ENCODE measurements at regions not wholly inside any gene's neighbourhood (a gene's known extent, or its start where the extent isn't known, plus 50 kb on each side); places are given as distances from the start of the nearest gene placed in this dataset.

- ATAC-seq (ENCODE audit: low FRiP score in 2 of 2) (no peak), DNase-seq (no peak)
- TF ChIP-seq EP300 (IDR thresholded peaks at IDR 0.05) (no peak), CTCF (IDR thresholded peaks at IDR 0.05) (no peak), POLR2A (IDR thresholded peaks at IDR 0.05) (no peak), POLR2AphosphoS5 (IDR thresholded peaks at IDR 0.05) (no peak)
- 69 to 76% methylated on average over 1 of the region's 1 CpG for WGBS, 2 donors
- H3K4me3 ChIP-seq: no peak overlapping the region
- H3K27me3 ChIP-seq: no peaks in the 10 kb centered on the region
- H3K36me3 ChIP-seq: no peaks in the 10 kb centered on the region
- no peaks in the 10 kb centered on the region for H3K4me1 ChIP-seq
- no peak overlapping the region for H3K27ac ChIP-seq
- H3K9me3 ChIP-seq: no peaks in the 10 kb centered on the region
Measured at GRCh38 chr7:82701949-82702348, 258.4 kb upstream of the CACNA2D1 start.

- no peaks in the 10 kb centered on the region for H3K9me3 ChIP-seq
- ATAC-seq (ENCODE audit: low FRiP score in 2 of 2): no peak
- H3K27ac ChIP-seq: no peak overlapping the region
- H3K27me3 ChIP-seq: no peaks in the 10 kb centered on the region
- no peak overlapping the region for H3K4me3 ChIP-seq
- no peaks in the 10 kb centered on the region for H3K36me3 ChIP-seq
- WGBS, 2 donors: 73 to 83% methylated on average over 2 of the region's 2 CpGs
- no peaks in the 10 kb centered on the region for H3K4me1 ChIP-seq
- no peak for DNase-seq
- TF ChIP-seq POLR2A (IDR thresholded peaks at IDR 0.05) (no peak), POLR2AphosphoS5 (IDR thresholded peaks at IDR 0.05) (no peak), CTCF (IDR thresholded peaks at IDR 0.05) (no peak), EP300 (IDR thresholded peaks at IDR 0.05) (no peak)
Measured at GRCh38 chr7:82700741-82701140, 257.2 kb upstream of the CACNA2D1 start.

- TF ChIP-seq EP300 (IDR thresholded peaks at IDR 0.05) (no peak), POLR2A (IDR thresholded peaks at IDR 0.05) (no peak), POLR2AphosphoS5 (IDR thresholded peaks at IDR 0.05) (no peak), CTCF (IDR thresholded peaks at IDR 0.05) (no peak)
- no peaks in the 10 kb centered on the region for H3K9me3 ChIP-seq
- no peak for DNase-seq
- ATAC-seq (ENCODE audit: low FRiP score in 2 of 2): no peak
- no peaks in the 10 kb centered on the region for H3K36me3 ChIP-seq
- no peak overlapping the region for H3K27ac ChIP-seq
- H3K4me3 ChIP-seq: no peak overlapping the region
- 62 to 72% methylated on average over 3 of the region's 3 CpGs for WGBS, 2 donors
- H3K4me1 ChIP-seq: no peaks in the 10 kb centered on the region
- no peaks in the 10 kb centered on the region for H3K27me3 ChIP-seq
Measured at GRCh38 chr7:82699773-82700186, 256.2 kb upstream of the CACNA2D1 start.

GRCh38 chr7:82697897-82698296 lies 254.3 kb upstream of the CACNA2D1 start:
- 60 to 69% methylated on average over 3 of the region's 3 CpGs for WGBS, 2 donors
- no peaks in the 10 kb centered on the region for H3K4me1 ChIP-seq
- no peaks in the 10 kb centered on the region for H3K27me3 ChIP-seq
- H3K36me3 ChIP-seq: no peaks in the 10 kb centered on the region
- no peak overlapping the region for H3K4me3 ChIP-seq
- no peak for TF ChIP-seq EP300 (IDR thresholded peaks at IDR 0.05)
- TF ChIP-seq POLR2AphosphoS5 (IDR thresholded peaks at IDR 0.05): no peak
- TF ChIP-seq POLR2A (IDR thresholded peaks at IDR 0.05): no peak
- TF ChIP-seq CTCF (IDR thresholded peaks at IDR 0.05): no peak
- no peak overlapping the region for H3K27ac ChIP-seq
- no peaks in the 10 kb centered on the region for H3K9me3 ChIP-seq
- ATAC-seq (ENCODE audit: low FRiP score in 2 of 2) (no peak), DNase-seq (no peak)

- ATAC-seq (ENCODE audit: low FRiP score in 2 of 2) (no peak), DNase-seq (no peak)
- Histone ChIP-seq H3K27me3 (no peaks in the 10 kb centered on the region), H3K9me3 (no peaks in the 10 kb centered on the region), H3K4me1 (no peaks in the 10 kb centered on the region), H3K4me3 (no peak overlapping the region), H3K27ac (no peak overlapping the region), H3K36me3 (no peaks in the 10 kb centered on the region)
- WGBS, 2 donors: 93 to 96% methylated on average over 3 of the region's 3 CpGs
- TF ChIP-seq EP300 (IDR thresholded peaks at IDR 0.05) (no peak), CTCF (IDR thresholded peaks at IDR 0.05) (no peak), POLR2AphosphoS5 (IDR thresholded peaks at IDR 0.05) (no peak), POLR2A (IDR thresholded peaks at IDR 0.05) (no peak)
Measured at GRCh38 chr7:82696631-82697030, 253.1 kb upstream of the CACNA2D1 start.

All from upper lobe of left lung (tissue), 6 donors.